Suprapubic skin (tissue), 4 donors: ENCODE measurements at regions not wholly inside any gene's neighbourhood (a gene's known extent, or its start where the extent isn't known, plus 50 kb on each side); places are given as distances from the start of the nearest gene placed in this dataset.
A peak's percentile ranks its signal among the peaks of the same experiment; 100 is the strongest.

ENCODE experiments used
- DNase-seq, 2 donors: peaks; one replicate each; pipeline ENCODE4 v3.0.0-alpha.2; 2019; ENCODE audit warnings: low spot score in 2 of 2
- H3K27ac ChIP-seq: fragments of 200-600 bp; sonication (generic); one replicate; pipeline ENCODE4 v1.5.1; 2019
- H3K27me3 ChIP-seq: fragments of 200-600 bp; sonication (generic); one replicate; pipeline ENCODE4 v1.5.1; 2019
- H3K36me3 ChIP-seq: fragments of 200-600 bp; sonication (generic); one replicate; pipeline ENCODE4 v1.5.1; 2019
- H3K4me1 ChIP-seq: fragments of 200-600 bp; sonication (generic); one replicate; pipeline ENCODE4 v1.5.1; 2019
- H3K4me3 ChIP-seq: fragments of 200-600 bp; sonication (generic); one replicate; pipeline ENCODE4 v1.5.1; 2019; ENCODE audit warnings: mild to moderate bottlenecking
- H3K9me3 ChIP-seq: fragments of 200-600 bp; sonication (generic); one replicate; pipeline ENCODE4 v1.5.1; 2019
- EP300 ChIP-seq: sonication (generic); formaldehyde crosslinking; IDR thresholded peaks from one replicate; pipeline ENCODE4 v1.6.1; 2017; ENCODE audit warnings: antibody characterized with exemption
- POLR2A ChIP-seq, 2 donors: fragments of 450-650 bp; IDR thresholded peaks; one replicate each; pipeline ENCODE4 v1.6.1; 2017; ENCODE audit warnings: antibody characterized with exemption in 2 of 2, mild to moderate bottlenecking in 2 of 2, moderate library complexity in 2 of 2
- POLR2AphosphoS5 ChIP-seq, 3 donors: sonication (generic); formaldehyde crosslinking; IDR thresholded peaks; one replicate each; pipeline ENCODE4 v1.6.1; 2017; ENCODE audit warnings: antibody characterized with exemption in 3 of 3
- WGBS: methylation state at CpG from one replicate; pipeline ENCODE4 v1.1.5; 2018; 5-methylcytosine and 5-hydroxymethylcytosine counted together
- TF ChIP-seq, protein P1 (sequence below), 2 donors: fragments of 200-600 bp in 1 of 2; fragments of 450-650 bp in 1 of 2; sonication (generic) in 1 of 2; IDR thresholded peaks; one replicate each; pipeline ENCODE4 v1.5.1; 2016 to 2019; ENCODE audit warnings: antibody characterized with exemption in 2 of 2, mild to moderate bottlenecking in 1 of 2, moderate library complexity in 1 of 2

DNA sequence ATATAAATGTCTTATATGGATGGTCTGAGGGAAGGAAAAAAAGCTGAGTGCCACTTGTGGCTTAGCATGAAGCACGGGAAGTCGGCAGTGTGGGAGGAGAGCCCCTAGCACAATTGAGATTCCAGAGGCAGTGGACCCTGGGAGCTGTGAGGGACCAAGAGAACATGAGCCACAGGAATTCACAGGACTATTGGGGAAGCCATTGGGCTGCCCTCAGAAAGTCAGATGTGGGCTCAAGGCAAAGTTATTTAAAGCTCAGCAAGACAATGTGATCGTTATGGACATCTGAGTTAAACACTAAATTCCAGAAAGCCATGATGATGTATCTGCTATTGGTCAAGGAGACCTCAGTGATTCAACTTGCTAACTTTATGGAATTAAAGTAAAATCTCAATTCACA, 380.8 kb upstream of the IL12A start:
- Histone ChIP-seq H3K36me3 (no peaks in the 10 kb centered on the region), H3K27me3 (peaks cover 2% of the 10 kb centered on the region), H3K27ac (no peak overlapping the region), H3K4me3 (no peak overlapping the region), H3K9me3 (no peaks in the 10 kb centered on the region), H3K4me1 (no peaks in the 10 kb centered on the region)
- WGBS, result 77% methylated on average over 3 of the region's 3 CpGs
- TF ChIP-seq, protein P1, sequence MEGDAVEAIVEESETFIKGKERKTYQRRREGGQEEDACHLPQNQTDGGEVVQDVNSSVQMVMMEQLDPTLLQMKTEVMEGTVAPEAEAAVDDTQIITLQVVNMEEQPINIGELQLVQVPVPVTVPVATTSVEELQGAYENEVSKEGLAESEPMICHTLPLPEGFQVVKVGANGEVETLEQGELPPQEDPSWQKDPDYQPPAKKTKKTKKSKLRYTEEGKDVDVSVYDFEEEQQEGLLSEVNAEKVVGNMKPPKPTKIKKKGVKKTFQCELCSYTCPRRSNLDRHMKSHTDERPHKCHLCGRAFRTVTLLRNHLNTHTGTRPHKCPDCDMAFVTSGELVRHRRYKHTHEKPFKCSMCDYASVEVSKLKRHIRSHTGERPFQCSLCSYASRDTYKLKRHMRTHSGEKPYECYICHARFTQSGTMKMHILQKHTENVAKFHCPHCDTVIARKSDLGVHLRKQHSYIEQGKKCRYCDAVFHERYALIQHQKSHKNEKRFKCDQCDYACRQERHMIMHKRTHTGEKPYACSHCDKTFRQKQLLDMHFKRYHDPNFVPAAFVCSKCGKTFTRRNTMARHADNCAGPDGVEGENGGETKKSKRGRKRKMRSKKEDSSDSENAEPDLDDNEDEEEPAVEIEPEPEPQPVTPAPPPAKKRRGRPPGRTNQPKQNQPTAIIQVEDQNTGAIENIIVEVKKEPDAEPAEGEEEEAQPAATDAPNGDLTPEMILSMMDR (IDR thresholded peaks at IDR 0.05), result no peak
- TF ChIP-seq EP300, result no peak
- TF ChIP-seq POLR2AphosphoS5 (IDR thresholded peaks at IDR 0.05), result no peak
- no peak for TF ChIP-seq POLR2A (IDR thresholded peaks at IDR 0.05)
- no peak for DNase-seq

DNA sequence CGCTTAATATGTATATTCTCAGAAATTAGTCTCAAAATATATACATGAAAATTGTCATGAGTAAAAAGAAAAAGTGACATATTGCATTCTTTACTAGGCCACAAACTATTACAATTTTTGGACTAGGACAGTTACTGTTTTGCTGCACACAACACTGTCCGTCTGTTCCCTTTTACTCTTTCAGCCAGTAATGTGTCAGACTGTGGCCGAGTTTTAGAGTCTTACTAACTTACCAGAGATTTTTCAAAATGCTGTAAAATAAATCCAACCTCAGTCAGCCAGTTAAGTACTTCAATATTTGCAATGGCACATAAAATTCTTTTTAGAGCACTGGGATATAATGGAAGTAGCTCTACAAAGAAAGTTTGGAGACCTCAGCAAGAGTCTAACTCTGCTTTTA, 380.3 kb upstream of the IL12A start:
- TF ChIP-seq, protein P1 (IDR thresholded peaks at IDR 0.05), result no peak
- TF ChIP-seq POLR2A (IDR thresholded peaks at IDR 0.05), result no peak
- TF ChIP-seq EP300, result no peak
- no peak for TF ChIP-seq POLR2AphosphoS5 (IDR thresholded peaks at IDR 0.05)
- Histone ChIP-seq H3K4me3 (no peak overlapping the region), H3K9me3 (no peaks in the 10 kb centered on the region), H3K4me1 (no peaks in the 10 kb centered on the region), H3K27ac (no peak overlapping the region), H3K36me3 (no peaks in the 10 kb centered on the region), H3K27me3 (peaks cover 2% of the 10 kb centered on the region)
- DNase-seq, result no peak
- 83% methylated on average over 3 of the region's 3 CpGs for WGBS

DNA sequence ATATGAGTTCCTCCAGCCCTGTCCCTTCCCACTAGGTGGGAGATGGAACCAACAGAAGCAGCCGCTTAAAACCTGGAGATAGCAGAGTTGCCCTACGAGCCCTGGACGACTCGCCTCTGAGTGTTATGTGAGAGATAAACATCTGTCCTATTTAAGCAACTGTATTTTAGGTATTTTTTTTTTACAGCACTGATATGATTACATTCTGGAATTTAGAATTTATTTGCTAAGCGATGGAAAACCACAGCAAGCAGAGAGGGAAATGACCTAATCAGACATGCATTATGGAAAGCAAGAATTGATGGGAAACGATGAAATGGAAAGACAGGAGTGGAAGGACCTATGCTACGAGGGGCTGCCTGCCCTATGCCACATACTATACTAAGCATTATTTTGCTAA, 379.0 kb upstream of the IL12A start:
- H3K4me3 ChIP-seq, result no peak overlapping the region
- no peaks in the 10 kb centered on the region for H3K9me3 ChIP-seq
- no peak for TF ChIP-seq POLR2AphosphoS5 (IDR thresholded peaks at IDR 0.05)
- TF ChIP-seq, protein P1 (IDR thresholded peaks at IDR 0.05), result no peak
- TF ChIP-seq EP300, result no peak
- no peak for TF ChIP-seq POLR2A (IDR thresholded peaks at IDR 0.05)
- no peak for DNase-seq
- peaks cover 2% of the 10 kb centered on the region for H3K27me3 ChIP-seq
- 70% methylated on average over 7 of the region's 7 CpGs for WGBS
- no peaks in the 10 kb centered on the region for H3K4me1 ChIP-seq
- H3K27ac ChIP-seq, result no peak overlapping the region
- H3K36me3 ChIP-seq, result no peaks in the 10 kb centered on the region

DNA sequence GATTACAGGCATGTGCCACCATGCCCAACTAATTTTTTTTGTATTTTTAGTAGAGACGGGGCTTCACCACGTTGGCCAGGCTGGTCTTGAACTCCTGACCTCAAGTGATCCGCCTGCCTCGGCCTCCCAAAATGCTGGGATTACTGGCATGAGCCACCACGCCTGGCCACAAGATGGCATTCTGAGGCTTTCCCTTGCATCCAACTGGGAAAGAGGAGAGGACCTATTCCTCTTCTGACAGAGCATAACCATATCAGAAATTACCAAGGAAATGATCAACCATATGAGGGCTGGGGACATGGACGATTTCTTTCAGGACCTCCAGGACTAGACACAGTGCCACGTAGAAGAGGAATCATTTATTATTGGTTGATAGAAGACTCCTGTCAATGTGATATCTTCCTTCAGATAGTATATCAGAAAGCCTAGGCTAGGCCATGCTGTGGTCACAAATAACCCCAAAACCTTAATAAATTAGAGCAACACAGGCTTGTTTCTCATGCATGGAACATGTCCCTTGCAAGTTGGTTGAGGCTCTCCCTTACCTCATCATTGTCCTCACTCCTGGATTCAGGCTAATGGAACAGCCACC, 372.3 kb upstream of the IL12A start:
- Histone ChIP-seq H3K27ac (no peak overlapping the region), H3K27me3 (no peaks in the 10 kb centered on the region), H3K4me1 (no peaks in the 10 kb centered on the region), H3K9me3 (no peaks in the 10 kb centered on the region), H3K4me3 (no peak overlapping the region), H3K36me3 (no peaks in the 10 kb centered on the region)
- TF ChIP-seq, protein P1 (IDR thresholded peaks at IDR 0.05), result peak in 1 of 2 donors; percentile 39
- TF ChIP-seq POLR2AphosphoS5 (IDR thresholded peaks at IDR 0.05), result no peak
- TF ChIP-seq POLR2A (IDR thresholded peaks at IDR 0.05), result no peak
- no peak for TF ChIP-seq EP300
- 60% methylated on average over 7 of the region's 7 CpGs for WGBS
- DNase-seq, result no peak

DNA sequence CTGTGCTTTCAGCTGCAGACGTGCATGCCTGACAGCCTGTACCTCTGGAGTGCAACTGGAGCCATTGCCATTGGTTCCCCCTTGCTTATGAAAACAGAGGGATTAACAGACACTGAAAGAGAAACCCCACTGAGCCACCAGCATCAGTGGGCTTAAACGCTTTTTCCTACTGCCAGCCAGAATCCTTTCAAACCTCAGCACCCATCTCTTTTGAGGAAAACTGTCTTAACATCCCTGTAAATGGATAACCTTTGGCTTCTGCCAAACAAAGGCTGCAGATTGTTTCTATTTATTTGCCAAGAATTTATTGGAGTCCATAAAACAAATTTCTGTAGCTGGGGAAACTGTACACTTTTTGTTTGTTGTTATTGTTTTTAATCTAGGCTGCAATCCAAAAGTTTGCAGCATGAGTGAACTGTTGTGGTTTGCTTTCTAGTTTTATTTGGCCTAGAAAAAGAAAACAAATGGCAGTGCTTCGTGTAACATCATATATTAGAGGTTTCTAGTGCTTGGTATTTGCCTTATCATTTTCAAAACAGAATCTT, 369.2 kb upstream of the IL12A start:
- WGBS, result 42% methylated on average over 3 of the region's 3 CpGs
- H3K4me3 ChIP-seq, result no peak overlapping the region
- no peaks in the 10 kb centered on the region for H3K4me1 ChIP-seq
- no peak overlapping the region for H3K27ac ChIP-seq
- H3K27me3 ChIP-seq, result no peaks in the 10 kb centered on the region
- H3K9me3 ChIP-seq, result no peaks in the 10 kb centered on the region
- TF ChIP-seq POLR2AphosphoS5 (IDR thresholded peaks at IDR 0.05) (no peak), EP300 (no peak), POLR2A (IDR thresholded peaks at IDR 0.05) (no peak)
- TF ChIP-seq, protein P1 (IDR thresholded peaks at IDR 0.05), result no peak
- no peak for DNase-seq
- no peaks in the 10 kb centered on the region for H3K36me3 ChIP-seq
